ENCODE measurements at regions not wholly inside any gene's neighbourhood (a gene's known extent, or its start where the extent isn't known, plus 50 kb on each side); places are given as distances from the start of the nearest gene placed in this dataset.

DNA sequence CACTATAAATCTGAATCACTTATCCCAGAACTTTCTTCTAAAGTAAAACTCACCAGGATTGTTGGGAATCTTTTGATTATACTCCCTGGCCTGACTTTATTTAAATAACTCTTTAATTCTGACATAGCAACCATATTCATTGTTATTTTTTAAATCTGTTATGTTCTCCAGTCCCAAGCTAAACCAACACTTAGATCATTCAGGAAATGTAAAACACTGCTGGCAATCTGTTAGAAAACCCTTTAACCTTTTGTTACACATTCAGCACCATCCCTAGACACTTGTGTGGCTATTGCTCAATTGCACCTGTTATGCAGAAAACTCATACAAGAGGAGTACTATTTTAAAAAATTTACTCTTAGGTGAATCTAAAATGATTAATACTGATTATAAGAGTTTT, 101.8 kb upstream of the NHSL1 start:
- Histone ChIP-seq H3K79me2 (ENCODE audit: insufficient read depth, low read length) (no peaks in the 10 kb centered on the region), H3K9ac (ENCODE audit: low read depth, low read length) (no peak overlapping the region), H3K27ac (ENCODE audit: low read length) (no peak overlapping the region), H3K4me2 (ENCODE audit: insufficient read depth, low read length) (no peak overlapping the region), H3K36me3 (ENCODE audit: insufficient read depth, low read length) (no peaks in the 10 kb centered on the region), H3K27me3 (ENCODE audit: insufficient read depth, low read length, poor library complexity) (peaks cover 9% of the 10 kb centered on the region), H3K9me3 (ENCODE audit: insufficient read depth, low read length, severe bottlenecking) (no peaks in the 10 kb centered on the region), H3K4me1 (ENCODE audit: insufficient read depth, low read length) (no peaks in the 10 kb centered on the region), H3K4me3 (ENCODE audit: low read depth in 1 of 2, low read length in 2 of 2) (no peak overlapping the region), H4K20me1 (ENCODE audit: insufficient read depth, low read length) (no peaks in the 10 kb centered on the region), H2AFZ (ENCODE audit: low read depth, low read length) (no peak overlapping the region)
- no peak for TF ChIP-seq CTCF (IDR thresholded peaks at IDR 0.05; ENCODE audit: borderline replicate concordance, extremely low read depth, low read length, poor library complexity, severe bottlenecking)
- TF ChIP-seq EZH2 (IDR thresholded peaks at IDR 0.05; ENCODE audit: borderline replicate concordance, low read depth, low read length, severe bottlenecking), result no peak
- DNase-seq (no peak), ATAC-seq (ENCODE audit: insufficient read depth, low read depth) (no peak)

DNA sequence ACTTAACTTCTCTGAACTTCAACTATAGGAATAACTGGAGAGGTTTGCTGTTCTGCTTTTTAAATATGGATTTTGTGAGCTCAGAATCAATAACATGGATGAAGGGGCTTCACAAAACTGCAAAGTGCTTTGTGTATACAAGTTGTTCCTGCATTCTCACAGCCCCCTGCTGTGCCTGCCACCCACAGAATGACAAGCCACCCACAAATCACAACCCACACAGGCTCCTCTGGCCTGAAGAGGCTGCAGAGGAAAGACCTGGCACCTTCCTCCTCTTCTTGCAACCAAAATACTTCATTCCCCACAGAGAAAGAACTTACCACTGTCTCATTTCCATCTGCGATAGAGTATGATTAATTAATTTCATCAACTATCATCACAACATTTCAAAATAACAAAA, 106.7 kb upstream of the NHSL1 start:
- no peak overlapping the region for H3K9ac ChIP-seq (ENCODE audit: low read depth, low read length)
- DNase-seq (no peak), ATAC-seq (ENCODE audit: insufficient read depth, low read depth) (no peak)
- H2AFZ ChIP-seq (ENCODE audit: low read depth, low read length), result no peak overlapping the region
- no peaks in the 10 kb centered on the region for H3K9me3 ChIP-seq (ENCODE audit: insufficient read depth, low read length, severe bottlenecking)
- TF ChIP-seq CTCF (IDR thresholded peaks at IDR 0.05; ENCODE audit: borderline replicate concordance, extremely low read depth, low read length, poor library complexity, severe bottlenecking), result no peak
- no peak for TF ChIP-seq EZH2 (IDR thresholded peaks at IDR 0.05; ENCODE audit: borderline replicate concordance, low read depth, low read length, severe bottlenecking)
- H3K27ac ChIP-seq (ENCODE audit: low read length), result no peak overlapping the region
- no peaks in the 10 kb centered on the region for H4K20me1 ChIP-seq (ENCODE audit: insufficient read depth, low read length)
- no peaks in the 10 kb centered on the region for H3K79me2 ChIP-seq (ENCODE audit: insufficient read depth, low read length)
- peaks cover 6% of the 10 kb centered on the region for H3K27me3 ChIP-seq (ENCODE audit: insufficient read depth, low read length, poor library complexity)
- H3K4me1 ChIP-seq (ENCODE audit: insufficient read depth, low read length), result no peaks in the 10 kb centered on the region
- H3K4me3 ChIP-seq (ENCODE audit: low read depth in 1 of 2, low read length in 2 of 2), result no peak overlapping the region
- no peaks in the 10 kb centered on the region for H3K36me3 ChIP-seq (ENCODE audit: insufficient read depth, low read length)
- no peak overlapping the region for H3K4me2 ChIP-seq (ENCODE audit: insufficient read depth, low read length)

DNA sequence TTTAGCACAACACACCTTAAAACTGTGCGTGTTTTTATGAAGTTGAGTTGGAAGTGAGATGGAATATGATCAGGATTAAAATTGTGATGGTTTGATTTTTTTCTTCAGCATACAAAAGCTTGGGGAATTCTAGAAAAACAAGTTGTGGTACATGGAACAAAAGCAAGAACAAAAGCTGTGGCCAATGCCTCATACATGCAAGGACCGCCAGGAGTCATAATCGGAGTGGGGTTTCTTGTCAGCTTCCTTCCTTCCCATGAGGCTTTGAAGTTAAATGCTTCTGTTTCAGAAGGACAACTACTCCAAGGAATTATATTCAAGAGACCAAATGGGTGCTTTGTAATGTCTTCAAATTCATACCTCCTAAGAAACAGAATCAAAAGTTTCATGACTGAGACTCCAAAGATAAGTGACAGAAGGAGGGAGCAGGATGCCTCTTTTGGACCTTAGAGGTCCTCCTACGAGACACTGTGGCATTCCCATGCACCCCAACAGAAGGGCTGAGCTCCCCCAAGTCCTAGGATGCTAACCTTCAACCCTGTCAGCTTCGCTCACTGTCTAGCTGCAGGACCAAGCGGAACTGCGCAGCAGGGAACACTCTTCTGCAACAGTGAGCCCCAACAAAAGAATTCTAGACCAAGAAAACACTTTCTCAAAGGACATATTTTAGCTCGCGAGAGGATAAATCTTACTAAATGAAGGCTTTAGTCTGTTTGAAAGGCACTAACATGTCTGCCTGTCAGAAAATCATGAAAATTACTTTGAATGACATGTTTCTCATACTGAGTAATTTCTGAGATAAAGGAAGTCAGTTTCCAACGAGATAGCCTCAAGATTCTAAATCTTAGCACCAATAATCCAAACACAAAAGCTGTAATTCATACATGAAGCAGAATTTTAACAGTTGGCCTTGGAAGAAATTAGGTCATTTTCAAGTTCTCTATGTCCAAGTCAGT, 108.5 kb upstream of the NHSL1 start:
- TF ChIP-seq CTCF (IDR thresholded peaks at IDR 0.05; ENCODE audit: borderline replicate concordance, extremely low read depth, low read length, poor library complexity, severe bottlenecking) (no peak), EZH2 (IDR thresholded peaks at IDR 0.05; ENCODE audit: borderline replicate concordance, low read depth, low read length, severe bottlenecking) (no peak)
- no peak for ATAC-seq (ENCODE audit: insufficient read depth, low read depth)
- Histone ChIP-seq H3K9me3 (ENCODE audit: insufficient read depth, low read length, severe bottlenecking) (no peaks in the 10 kb centered on the region), H3K4me2 (ENCODE audit: insufficient read depth, low read length) (no peak overlapping the region), H3K4me1 (ENCODE audit: insufficient read depth, low read length) (no peaks in the 10 kb centered on the region), H3K79me2 (ENCODE audit: insufficient read depth, low read length) (no peaks in the 10 kb centered on the region), H3K27ac (ENCODE audit: low read length) (no peak overlapping the region), H3K36me3 (ENCODE audit: insufficient read depth, low read length) (no peaks in the 10 kb centered on the region), H4K20me1 (ENCODE audit: insufficient read depth, low read length) (no peaks in the 10 kb centered on the region), H3K27me3 (ENCODE audit: insufficient read depth, low read length, poor library complexity) (peaks cover 3% of the 10 kb centered on the region), H3K9ac (ENCODE audit: low read depth, low read length) (no peak overlapping the region), H2AFZ (ENCODE audit: low read depth, low read length) (no peak overlapping the region), H3K4me3 (ENCODE audit: low read depth in 1 of 2, low read length in 2 of 2) (no peak overlapping the region)
- DNase-seq, result no peak

Measured in DND-41 (cell line).